Neural progenitor cell (in vitro differentiated cells): ENCODE measurements at regions not wholly inside any gene's neighbourhood (a gene's known extent, or its start where the extent isn't known, plus 50 kb on each side); places are given as distances from the start of the nearest gene placed in this dataset.

Experiments used
- CTCF ChIP-seq: fragments of 200-600 bp; sonication (generic); IDR thresholded peaks from 2 replicates; pipeline ENCODE4 v1.5.1; 2017; ENCODE audit warnings: antibody characterized with exemption, mild to moderate bottlenecking
- EZH2 ChIP-seq: fragments of 200-600 bp; sonication (generic); IDR thresholded peaks from 2 replicates; pipeline ENCODE4 v1.6.1; 2017; ENCODE audit warnings: antibody characterized with exemption, mild to moderate bottlenecking, moderate library complexity

DNA sequence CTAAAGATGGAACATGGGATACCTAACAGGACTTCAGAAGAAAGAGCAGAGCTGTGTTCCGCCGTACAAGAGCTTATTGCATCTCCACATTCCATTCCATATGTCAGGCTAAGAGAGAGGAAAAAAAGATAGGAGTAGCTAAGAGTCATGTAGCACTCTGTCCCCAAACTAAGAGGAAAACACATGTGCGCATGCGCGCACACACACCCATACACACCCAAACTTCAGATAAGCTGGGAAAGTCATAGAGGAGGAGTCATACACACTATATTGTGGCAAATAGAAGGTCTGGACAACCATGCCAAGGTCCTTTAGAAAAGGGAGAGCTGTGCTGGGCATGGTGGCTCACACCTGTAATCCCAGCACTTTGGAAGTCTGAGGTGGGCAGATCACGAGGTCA is 132.4 kb downstream of the RAB11FIP2 start:
- TF ChIP-seq CTCF = no peak
- TF ChIP-seq EZH2 = no peak
